ENCODE measurements at regions not wholly inside any gene's neighbourhood (a gene's known extent, or its start where the extent isn't known, plus 50 kb on each side); places are given as distances from the start of the nearest gene placed in this dataset.

- TF ChIP-seq, protein P1, sequence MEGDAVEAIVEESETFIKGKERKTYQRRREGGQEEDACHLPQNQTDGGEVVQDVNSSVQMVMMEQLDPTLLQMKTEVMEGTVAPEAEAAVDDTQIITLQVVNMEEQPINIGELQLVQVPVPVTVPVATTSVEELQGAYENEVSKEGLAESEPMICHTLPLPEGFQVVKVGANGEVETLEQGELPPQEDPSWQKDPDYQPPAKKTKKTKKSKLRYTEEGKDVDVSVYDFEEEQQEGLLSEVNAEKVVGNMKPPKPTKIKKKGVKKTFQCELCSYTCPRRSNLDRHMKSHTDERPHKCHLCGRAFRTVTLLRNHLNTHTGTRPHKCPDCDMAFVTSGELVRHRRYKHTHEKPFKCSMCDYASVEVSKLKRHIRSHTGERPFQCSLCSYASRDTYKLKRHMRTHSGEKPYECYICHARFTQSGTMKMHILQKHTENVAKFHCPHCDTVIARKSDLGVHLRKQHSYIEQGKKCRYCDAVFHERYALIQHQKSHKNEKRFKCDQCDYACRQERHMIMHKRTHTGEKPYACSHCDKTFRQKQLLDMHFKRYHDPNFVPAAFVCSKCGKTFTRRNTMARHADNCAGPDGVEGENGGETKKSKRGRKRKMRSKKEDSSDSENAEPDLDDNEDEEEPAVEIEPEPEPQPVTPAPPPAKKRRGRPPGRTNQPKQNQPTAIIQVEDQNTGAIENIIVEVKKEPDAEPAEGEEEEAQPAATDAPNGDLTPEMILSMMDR (conservative IDR thresholded peaks at IDR 0.05; ENCODE audit: low read length) = no peak
- no peak for TF ChIP-seq EZH2phosphoT487 (IDR thresholded peaks at IDR 0.05; ENCODE audit: borderline replicate concordance, low read depth, low read length)
Observed at GRCh38 chr6:12408752-12409151, 118.6 kb downstream of the EDN1 start.

Data from OCI-LY7 (cell line).